ENCODE measurements at regions not wholly inside any gene's neighbourhood (a gene's known extent, or its start where the extent isn't known, plus 50 kb on each side); places are given as distances from the start of the nearest gene placed in this dataset.

GRCh38 chr1:4974981-4975685 is 320.7 kb downstream of the AJAP1 start:
- H3K4me2 ChIP-seq (ENCODE audit: insufficient read depth, low read length): no peak overlapping the region
- no peaks in the 10 kb centered on the region for H3K36me3 ChIP-seq (ENCODE audit: insufficient read depth, low read length)
- no peaks in the 10 kb centered on the region for H3K9me3 ChIP-seq (ENCODE audit: low read depth, low read length)
- no peaks in the 10 kb centered on the region for H4K20me1 ChIP-seq (ENCODE audit: insufficient read depth, low read length)
- no peaks in the 10 kb centered on the region for H3K4me1 ChIP-seq (ENCODE audit: insufficient read depth, low read length)
- no peak overlapping the region for H3K4me3 ChIP-seq (ENCODE audit: insufficient read depth, low read length)
- no peak for DNase-seq (ENCODE audit: insufficient read length, low spot score, missing footprints)
- TF ChIP-seq CTCF (IDR thresholded peaks at IDR 0.05; ENCODE audit: extremely low read depth, low read depth, low read length): no peak
- H3K27ac ChIP-seq (ENCODE audit: low read depth, low read length): no peak overlapping the region
- no peak overlapping the region for H2AFZ ChIP-seq (ENCODE audit: low read length)
- H3K79me2 ChIP-seq (ENCODE audit: insufficient read depth, low read length): no peaks in the 10 kb centered on the region
- H3K27me3 ChIP-seq (ENCODE audit: insufficient read depth, low read length): no peaks in the 10 kb centered on the region

- Histone ChIP-seq H4K20me1 (ENCODE audit: insufficient read depth, low read length) (no peaks in the 10 kb centered on the region), H3K4me3 (ENCODE audit: insufficient read depth, low read length) (no peak overlapping the region), H3K79me2 (ENCODE audit: insufficient read depth, low read length) (no peaks in the 10 kb centered on the region), H3K4me1 (ENCODE audit: insufficient read depth, low read length) (no peaks in the 10 kb centered on the region), H2AFZ (ENCODE audit: low read length) (no peak overlapping the region), H3K27me3 (ENCODE audit: insufficient read depth, low read length) (no peaks in the 10 kb centered on the region), H3K36me3 (ENCODE audit: insufficient read depth, low read length) (no peaks in the 10 kb centered on the region), H3K27ac (ENCODE audit: low read depth, low read length) (no peak overlapping the region), H3K9me3 (ENCODE audit: low read depth, low read length) (no peaks in the 10 kb centered on the region), H3K4me2 (ENCODE audit: insufficient read depth, low read length) (no peak overlapping the region)
- no peak for DNase-seq (ENCODE audit: insufficient read length, low spot score, missing footprints)
- TF ChIP-seq CTCF (IDR thresholded peaks at IDR 0.05; ENCODE audit: extremely low read depth, low read depth, low read length): no peak
These were observed 318.9 kb downstream of the AJAP1 start for GRCh38 chr1:4973341-4973740.

- H3K27me3 ChIP-seq (ENCODE audit: insufficient read depth, low read length): no peaks in the 10 kb centered on the region
- no peaks in the 10 kb centered on the region for H3K9me3 ChIP-seq (ENCODE audit: low read depth, low read length)
- DNase-seq (ENCODE audit: insufficient read length, low spot score, missing footprints): no peak
- no peak overlapping the region for H2AFZ ChIP-seq (ENCODE audit: low read length)
- H3K4me3 ChIP-seq (ENCODE audit: insufficient read depth, low read length): no peak overlapping the region
- H3K36me3 ChIP-seq (ENCODE audit: insufficient read depth, low read length): no peaks in the 10 kb centered on the region
- no peak for TF ChIP-seq CTCF (IDR thresholded peaks at IDR 0.05; ENCODE audit: extremely low read depth, low read depth, low read length)
- H3K4me1 ChIP-seq (ENCODE audit: insufficient read depth, low read length): no peaks in the 10 kb centered on the region
- H3K27ac ChIP-seq (ENCODE audit: low read depth, low read length): no peak overlapping the region
- no peaks in the 10 kb centered on the region for H4K20me1 ChIP-seq (ENCODE audit: insufficient read depth, low read length)
- no peak overlapping the region for H3K4me2 ChIP-seq (ENCODE audit: insufficient read depth, low read length)
- H3K79me2 ChIP-seq (ENCODE audit: insufficient read depth, low read length): no peaks in the 10 kb centered on the region
These were observed 318.4 kb downstream of the AJAP1 start for GRCh38 chr1:4972761-4973320.

GRCh38 chr1:4971666-4972065 is 317.3 kb downstream of the AJAP1 start:
- Histone ChIP-seq H3K4me1 (ENCODE audit: insufficient read depth, low read length) (no peaks in the 10 kb centered on the region), H3K27ac (ENCODE audit: low read depth, low read length) (no peak overlapping the region), H3K79me2 (ENCODE audit: insufficient read depth, low read length) (no peaks in the 10 kb centered on the region), H3K9me3 (ENCODE audit: low read depth, low read length) (no peaks in the 10 kb centered on the region), H3K36me3 (ENCODE audit: insufficient read depth, low read length) (no peaks in the 10 kb centered on the region), H3K27me3 (ENCODE audit: insufficient read depth, low read length) (no peaks in the 10 kb centered on the region), H2AFZ (ENCODE audit: low read length) (no peak overlapping the region), H3K4me2 (ENCODE audit: insufficient read depth, low read length) (no peak overlapping the region), H4K20me1 (ENCODE audit: insufficient read depth, low read length) (no peaks in the 10 kb centered on the region), H3K4me3 (ENCODE audit: insufficient read depth, low read length) (no peak overlapping the region)
- TF ChIP-seq CTCF (IDR thresholded peaks at IDR 0.05; ENCODE audit: extremely low read depth, low read depth, low read length): no peak
- no peak for DNase-seq (ENCODE audit: insufficient read length, low spot score, missing footprints)
